Colonic mucosa (tissue), 4 donors: ENCODE measurements at regions not wholly inside any gene's neighbourhood (a gene's known extent, or its start where the extent isn't known, plus 50 kb on each side); places are given as distances from the start of the nearest gene placed in this dataset.

ENCODE experiments used
- DNase-seq: peaks from one replicate; pipeline ENCODE4 v3.0.0-alpha.2; 2020
- H3K27ac ChIP-seq: fragments of 200-600 bp; one replicate; pipeline ENCODE4 v1.8.0; 2021
- H3K27me3 ChIP-seq: fragments of 200-600 bp; one replicate; pipeline ENCODE4 v1.8.0; 2021
- H3K36me3 ChIP-seq: fragments of 200-600 bp; one replicate; pipeline ENCODE4 v1.8.0; 2021
- H3K4me1 ChIP-seq: fragments of 200-600 bp; one replicate; pipeline ENCODE4 v1.8.0; 2021; ENCODE audit warnings: mild to moderate bottlenecking
- H3K4me3 ChIP-seq: fragments of 200-600 bp; one replicate; pipeline ENCODE4 v1.8.0; 2021
- H3K9ac ChIP-seq, 2 donors: one replicate each; pipeline ENCODE4 v1.7.0; 2013; ENCODE audit warnings: control low read depth in 2 of 2, low read depth in 2 of 2, low read length in 2 of 2
- H3K9me3 ChIP-seq: fragments of 200-600 bp; one replicate; pipeline ENCODE4 v1.8.0; 2021
- CTCF ChIP-seq: fragments of 200-600 bp; IDR thresholded peaks from one replicate; pipeline ENCODE4 v1.8.0; 2022; ENCODE audit warnings: antibody characterized with exemption, mild to moderate bottlenecking
- intact Hi-C: fragments of 100-400 bp; cut with DNase I; formaldehyde crosslinking; loops from one replicate; pipeline ENCODE4 v1.14.1; 2022
- donor health status: healthy.
- donor health status: DM: no; HTN: no; CAD: no.
- donor health status: DM: no; HTN: no; CAD: no.

- no peak for TF ChIP-seq CTCF
- intact Hi-C loops, result no loop called here
- Histone ChIP-seq H3K36me3 (no peaks in the 10 kb centered on the region), H3K9me3 (no peaks in the 10 kb centered on the region), H3K4me3 (no peak overlapping the region), H3K4me1 (no peaks in the 10 kb centered on the region), H3K27me3 (no peaks in the 10 kb centered on the region), H3K27ac (no peak overlapping the region), H3K9ac (no peak overlapping the region)
- no peak for DNase-seq
Observed at GRCh38 chr13:97892717-97893116, 60.8 kb upstream of the IPO5 start.

GRCh38 chr13:97895383-97895782 lies 58.1 kb upstream of the IPO5 start:
- Histone ChIP-seq H3K27me3 (no peaks in the 10 kb centered on the region), H3K4me3 (no peak overlapping the region), H3K9me3 (no peaks in the 10 kb centered on the region), H3K36me3 (no peaks in the 10 kb centered on the region), H3K27ac (no peak overlapping the region), H3K9ac (no peak overlapping the region), H3K4me1 (no peaks in the 10 kb centered on the region)
- intact Hi-C loops, result no loop called here
- no peak for TF ChIP-seq CTCF
- DNase-seq, result no peak

GRCh38 chr13:97896446-97896845 lies 57.0 kb upstream of the IPO5 start:
- no peaks in the 10 kb centered on the region for H3K4me1 ChIP-seq
- H3K27me3 ChIP-seq, result no peaks in the 10 kb centered on the region
- no peaks in the 10 kb centered on the region for H3K9me3 ChIP-seq
- TF ChIP-seq CTCF, result no peak
- no peaks in the 10 kb centered on the region for H3K36me3 ChIP-seq
- H3K27ac ChIP-seq, result no peak overlapping the region
- no peak overlapping the region for H3K4me3 ChIP-seq
- no peak for DNase-seq
- H3K9ac ChIP-seq, result no peak overlapping the region
- intact Hi-C loops, result no loop called here

GRCh38 chr13:97901716-97902115 lies 51.8 kb upstream of the IPO5 start:
- Histone ChIP-seq H3K36me3 (no peaks in the 10 kb centered on the region), H3K27ac (no peak overlapping the region), H3K9me3 (no peaks in the 10 kb centered on the region), H3K27me3 (no peaks in the 10 kb centered on the region), H3K4me3 (no peak overlapping the region), H3K4me1 (no peaks in the 10 kb centered on the region), H3K9ac (no peak overlapping the region)
- DNase-seq, result no peak
- intact Hi-C loops, result no loop called here
- TF ChIP-seq CTCF, result no peak
